Mesenchymal stem cell (in vitro differentiated cells and primary cell): ENCODE measurements at regions not wholly inside any gene's neighbourhood (a gene's known extent, or its start where the extent isn't known, plus 50 kb on each side); places are given as distances from the start of the nearest gene placed in this dataset.
A peak's percentile ranks its signal among the peaks of the same experiment; 100 is the strongest.

Experiments used
- DNase-seq: peaks from one replicate; pipeline ENCODE4 v3.0.0-alpha.2; 2013
- H2AFZ ChIP-seq: one replicate; pipeline ENCODE4 v1.6.1; 2013; ENCODE audit warnings: low read depth, mild to moderate bottlenecking, control low read depth, inconsistent platforms, low read length, moderate library complexity
- H2AK5ac ChIP-seq: 2 replicates; pipeline ENCODE4 v1.6.1; 2013; ENCODE audit warnings: low read length, moderate library complexity, mild to moderate bottlenecking, inconsistent platforms; ENCODE audit not compliant: severe bottlenecking
- H2BK120ac ChIP-seq: one replicate; pipeline ENCODE4 v1.6.1; 2013; ENCODE audit warnings: low read depth, mild to moderate bottlenecking, inconsistent platforms, low read length, moderate library complexity
- H2BK12ac ChIP-seq, 2 experiments: one replicate each; pipeline ENCODE4 v1.6.1; 2013; ENCODE audit warnings: inconsistent platforms in 2 of 2, low read length in 2 of 2, mild to moderate bottlenecking in 2 of 2, moderate library complexity in 2 of 2, control low read depth in 1 of 2
- H2BK15ac ChIP-seq: one replicate; pipeline ENCODE4 v1.6.1; 2013; ENCODE audit warnings: mild to moderate bottlenecking, low read depth, inconsistent platforms; ENCODE audit not compliant: poor library complexity, severe bottlenecking
- H2BK5ac ChIP-seq: 2 replicates; pipeline ENCODE4 v1.6.1; 2013; ENCODE audit warnings: low read depth, mild to moderate bottlenecking, low read length, control low read depth, inconsistent platforms; ENCODE audit not compliant: poor library complexity, severe bottlenecking
- H3K14ac ChIP-seq, 2 experiments: one replicate each; pipeline ENCODE4 v1.6.1; 2013; ENCODE audit warnings: inconsistent platforms in 2 of 2, low read length in 2 of 2, control low read depth in 1 of 2, mild to moderate bottlenecking in 1 of 2, moderate library complexity in 1 of 2
- H3K18ac ChIP-seq, 2 experiments: one replicate each; pipeline ENCODE4 v1.6.1; 2013; ENCODE audit warnings: inconsistent platforms in 2 of 2, low read length in 2 of 2, control low read depth in 1 of 2, low read depth in 1 of 2, mild to moderate bottlenecking in 1 of 2
- H3K23ac ChIP-seq, 2 experiments: one replicate each; pipeline ENCODE4 v1.6.1; 2013; ENCODE audit warnings: inconsistent platforms in 2 of 2, low read length in 2 of 2, mild to moderate bottlenecking in 2 of 2, moderate library complexity in 2 of 2, control low read depth in 1 of 2
- H3K27ac ChIP-seq: 2 replicates; pipeline ENCODE4 v1.5.1; 2013; ENCODE audit warnings: mild to moderate bottlenecking, moderate library complexity, low read length, control low read depth, inconsistent platforms; ENCODE audit not compliant: poor library complexity, severe bottlenecking
- H3K27me3 ChIP-seq, 2 experiments: 2 replicates each; pipeline versions ENCODE4 v1.6.1 to v1.7.0; 2013; ENCODE audit warnings: low read length in 2 of 2, mild to moderate bottlenecking in 2 of 2, moderate library complexity in 2 of 2, control low read depth in 1 of 2, inconsistent platforms in 1 of 2; ENCODE audit not compliant: control insufficient read depth in 1 of 2, insufficient read depth in 1 of 2
- H3K36me3 ChIP-seq, 2 experiments: 2 replicates each; pipeline versions ENCODE4 v1.6.1 to v1.7.0; 2013; ENCODE audit warnings: low read length in 2 of 2, control low read depth in 1 of 2, inconsistent platforms in 1 of 2, low read depth in 1 of 2, mild to moderate bottlenecking in 1 of 2; ENCODE audit not compliant: insufficient read depth in 2 of 2, control insufficient read depth in 1 of 2
- H3K4ac ChIP-seq, 2 experiments: one replicate each; pipeline ENCODE4 v1.6.1; 2013; ENCODE audit warnings: inconsistent platforms in 2 of 2, low read length in 2 of 2, mild to moderate bottlenecking in 2 of 2, moderate library complexity in 2 of 2, control low read depth in 1 of 2, low read depth in 1 of 2
- H3K4me1 ChIP-seq: 2 replicates; pipeline ENCODE4 v1.6.1; 2013; ENCODE audit warnings: low read depth, low read length, control low read depth; ENCODE audit not compliant: control insufficient read depth, insufficient read depth
- H3K4me2 ChIP-seq: 2 replicates; pipeline ENCODE4 v1.6.1; 2013; ENCODE audit warnings: low read length, mild to moderate bottlenecking, inconsistent platforms; ENCODE audit not compliant: poor library complexity, severe bottlenecking
- H3K4me3 ChIP-seq, 2 experiments: 2 replicates each; pipeline versions ENCODE4 v1.5.1 to v1.7.0; 2013; ENCODE audit warnings: low read length in 2 of 2, mild to moderate bottlenecking in 2 of 2, control low read depth in 1 of 2, low read depth in 1 of 2; ENCODE audit not compliant: insufficient read depth in 1 of 2
- H3K79me1 ChIP-seq: replicated peaks from 2 replicates; pipeline ENCODE4 v1.6.1; 2013; ENCODE audit warnings: mild to moderate bottlenecking, control low read depth, low read length, inconsistent platforms; ENCODE audit not compliant: poor library complexity, severe bottlenecking
- H3K9ac ChIP-seq: 2 replicates; pipeline ENCODE4 v1.7.0; 2013; ENCODE audit warnings: mild to moderate bottlenecking, low read length, moderate library complexity
- H3K9me3 ChIP-seq: 2 replicates; pipeline ENCODE4 v1.7.0; 2013; ENCODE audit warnings: mild to moderate bottlenecking, low read length; ENCODE audit not compliant: control insufficient read depth
- H4K8ac ChIP-seq: one replicate; pipeline ENCODE4 v1.6.1; 2013; ENCODE audit warnings: inconsistent platforms, mild to moderate bottlenecking, low read length, moderate library complexity
- H4K91ac ChIP-seq: one replicate; pipeline ENCODE4 v1.6.1; 2013; ENCODE audit warnings: mild to moderate bottlenecking, low read length, inconsistent platforms
- WGBS: methylation state at CpG from one replicate; pipeline ENCODE4 v1.1.7; 2013; ENCODE audit warnings: mixed read lengths; 5-methylcytosine and 5-hydroxymethylcytosine counted together

DNA sequence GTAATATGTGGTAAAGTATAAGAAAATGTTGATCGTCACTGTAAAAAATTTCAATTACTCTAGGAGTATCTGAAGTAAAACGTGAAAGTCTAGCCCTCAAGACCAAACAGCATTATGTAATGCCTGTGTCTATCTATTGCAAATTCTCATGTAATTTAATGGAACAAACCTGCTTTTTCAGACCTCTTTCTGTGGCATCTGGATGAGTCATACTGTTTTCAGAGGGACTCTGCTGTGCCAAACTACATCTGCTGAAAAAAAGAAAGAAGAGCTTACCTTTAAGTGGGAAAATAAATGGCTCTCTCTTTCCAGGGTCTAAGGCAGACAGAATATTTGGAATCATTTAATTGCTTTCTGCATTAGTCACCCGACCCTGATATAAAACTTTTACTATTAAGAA lies 89.8 kb upstream of the ARMCX2 start:
- Histone ChIP-seq H3K9me3 (no peaks in the 10 kb centered on the region), H3K18ac (no peak overlapping the region), H4K8ac (no peak overlapping the region), H3K14ac (no peak overlapping the region), H2BK5ac (no peak overlapping the region), H2AK5ac (no peak overlapping the region), H3K23ac (no peak overlapping the region), H2BK120ac (no peak overlapping the region), H3K4me2 (no peak overlapping the region), H3K27ac (no peak overlapping the region), H3K4ac (no peak overlapping the region), H3K79me1 (no peaks in the 10 kb centered on the region), H2BK12ac (no peak overlapping the region), H2BK15ac (no peak overlapping the region), H3K9ac (no peak overlapping the region), H4K91ac (no peak overlapping the region), H3K4me1 (no peaks in the 10 kb centered on the region), H3K36me3 (no peaks in the 10 kb centered on the region), H3K27me3 (peaks cover 0 to 8% of the 10 kb centered on the region in 2 experiments), H3K4me3 (no peak overlapping the region), H2AFZ (no peak overlapping the region)
- no peak for DNase-seq
- 38% methylated on average over 1 of the region's 3 CpGs for WGBS

DNA sequence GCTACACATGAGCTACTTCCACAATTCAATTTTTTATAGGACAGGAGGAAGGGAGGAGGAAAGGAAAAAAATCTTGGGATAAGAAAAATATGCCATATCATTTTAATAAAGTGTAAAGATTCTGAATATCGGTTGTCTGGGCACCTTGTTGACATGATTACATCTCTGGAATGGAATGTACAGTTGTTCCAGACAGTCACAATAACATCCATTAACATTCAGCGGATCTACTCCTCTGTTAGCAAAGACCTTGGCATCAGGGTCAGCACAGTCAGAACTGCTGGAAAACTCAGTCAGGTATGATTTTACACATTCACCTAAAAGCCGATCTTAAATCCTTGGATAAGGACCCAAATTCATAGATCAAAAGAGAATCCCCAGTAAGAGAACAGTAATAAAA lies 85.4 kb upstream of the ARMCX2 start:
- Histone ChIP-seq H2BK15ac (no peak overlapping the region), H4K91ac (no peak overlapping the region), H3K4me2 (no peak overlapping the region), H2BK12ac (no peak overlapping the region), H3K23ac (no peak overlapping the region), H2BK5ac (no peak overlapping the region), H3K9me3 (no peaks in the 10 kb centered on the region), H3K4ac (no peak overlapping the region), H3K27ac (no peak overlapping the region), H3K14ac (no peak overlapping the region), H2BK120ac (no peak overlapping the region), H3K79me1 (no peaks in the 10 kb centered on the region), H3K9ac (peak overlapping the region; percentile 41), H2AK5ac (no peak overlapping the region), H4K8ac (no peak overlapping the region), H3K36me3 (no peaks in the 10 kb centered on the region), H2AFZ (no peak overlapping the region), H3K4me3 (peak overlapping the region in 1 of 2 experiments; percentile 59), H3K27me3 (peaks cover 0 to 17% of the 10 kb centered on the region in 2 experiments), H3K18ac (no peak overlapping the region), H3K4me1 (no peaks in the 10 kb centered on the region)
- WGBS: 71% methylated on average over 1 of the region's 3 CpGs
- no peak for DNase-seq

DNA sequence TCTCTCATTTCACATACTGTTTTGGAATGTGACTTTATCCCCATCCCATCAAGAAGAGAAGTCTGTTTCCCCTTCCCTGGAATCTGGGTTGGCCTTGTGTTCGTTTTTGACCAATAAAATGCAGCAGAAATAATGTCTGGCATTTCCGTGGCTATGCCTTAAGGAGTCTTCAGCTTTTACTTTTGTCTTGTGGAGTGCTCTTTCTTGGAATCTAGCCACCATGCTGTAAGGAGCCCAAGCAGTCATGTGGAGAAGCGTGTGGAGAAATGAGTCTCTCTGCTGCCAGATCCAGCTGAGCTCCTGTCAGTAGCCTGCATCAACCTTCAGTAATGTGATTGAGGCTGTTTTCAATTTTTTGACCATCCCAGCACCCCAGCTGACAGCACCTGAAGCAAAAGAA lies 84.4 kb upstream of the ARMCX2 start:
- Histone ChIP-seq H3K27ac (no peak overlapping the region), H3K4me3 (peak overlapping the region in 1 of 2 experiments; percentile 59), H3K4ac (no peak overlapping the region), H3K27me3 (peaks cover 0 to 17% of the 10 kb centered on the region in 2 experiments), H2BK5ac (no peak overlapping the region), H4K8ac (no peak overlapping the region), H3K14ac (no peak overlapping the region), H3K4me1 (no peaks in the 10 kb centered on the region), H3K79me1 (no peaks in the 10 kb centered on the region), H2BK120ac (no peak overlapping the region), H2AK5ac (no peak overlapping the region), H2BK12ac (no peak overlapping the region), H2BK15ac (no peak overlapping the region), H3K9ac (peak overlapping the region; percentile 41), H4K91ac (no peak overlapping the region), H3K9me3 (no peaks in the 10 kb centered on the region), H3K23ac (no peak overlapping the region), H3K4me2 (no peak overlapping the region), H2AFZ (no peak overlapping the region), H3K36me3 (no peaks in the 10 kb centered on the region), H3K18ac (no peak overlapping the region)
- whole genome bisulfite sequencing: 17% methylated on average over 2 of the region's 3 CpGs
- no peak for DNase-seq

DNA sequence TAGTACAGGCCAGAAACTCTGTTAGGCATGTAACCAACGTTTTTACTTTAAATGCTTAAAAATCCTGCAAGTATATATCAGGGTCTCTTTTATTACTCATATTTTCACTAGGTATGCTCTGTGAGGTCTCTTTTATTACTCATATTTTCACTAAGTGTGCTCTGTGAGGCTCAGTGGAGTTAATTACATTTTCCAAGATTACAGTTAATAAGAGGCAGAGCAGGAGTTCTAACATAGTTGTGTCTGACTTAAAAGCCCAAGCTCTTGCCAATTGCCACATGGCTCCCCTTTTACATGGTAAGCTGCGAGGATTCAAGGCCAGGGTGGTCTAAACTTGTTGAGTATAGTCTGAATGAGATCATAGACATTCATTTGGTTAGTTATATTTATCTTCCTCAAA lies 81.0 kb upstream of the ARMCX2 start:
- H3K23ac ChIP-seq: no peak overlapping the region
- H3K27me3 ChIP-seq: peaks cover 0 to 16% of the 10 kb centered on the region in 2 experiments
- no peaks in the 10 kb centered on the region for H3K9me3 ChIP-seq
- no peak overlapping the region for H3K4me2 ChIP-seq
- H3K36me3 ChIP-seq: no peaks in the 10 kb centered on the region
- H3K18ac ChIP-seq: no peak overlapping the region
- H2BK120ac ChIP-seq: no peak overlapping the region
- H3K9ac ChIP-seq: no peak overlapping the region
- no peaks in the 10 kb centered on the region for H3K4me1 ChIP-seq
- H3K4ac ChIP-seq: no peak overlapping the region
- H3K79me1 ChIP-seq: no peaks in the 10 kb centered on the region
- no peak overlapping the region for H2BK12ac ChIP-seq
- no peak overlapping the region for H3K4me3 ChIP-seq
- no peak overlapping the region for H3K14ac ChIP-seq
- no peak overlapping the region for H2BK5ac ChIP-seq
- no peak overlapping the region for H4K8ac ChIP-seq
- H4K91ac ChIP-seq: no peak overlapping the region
- H2AFZ ChIP-seq: no peak overlapping the region
- H2BK15ac ChIP-seq: no peak overlapping the region
- H3K27ac ChIP-seq: no peak overlapping the region
- H2AK5ac ChIP-seq: no peak overlapping the region
- no CpG with 5 or more reads among the region's 2 CpGs for WGBS
- DNase-seq: no peak
